ENCODE measurements at regions not wholly inside any gene's neighbourhood (a gene's known extent, or its start where the extent isn't known, plus 50 kb on each side); places are given as distances from the start of the nearest gene placed in this dataset.

DNA sequence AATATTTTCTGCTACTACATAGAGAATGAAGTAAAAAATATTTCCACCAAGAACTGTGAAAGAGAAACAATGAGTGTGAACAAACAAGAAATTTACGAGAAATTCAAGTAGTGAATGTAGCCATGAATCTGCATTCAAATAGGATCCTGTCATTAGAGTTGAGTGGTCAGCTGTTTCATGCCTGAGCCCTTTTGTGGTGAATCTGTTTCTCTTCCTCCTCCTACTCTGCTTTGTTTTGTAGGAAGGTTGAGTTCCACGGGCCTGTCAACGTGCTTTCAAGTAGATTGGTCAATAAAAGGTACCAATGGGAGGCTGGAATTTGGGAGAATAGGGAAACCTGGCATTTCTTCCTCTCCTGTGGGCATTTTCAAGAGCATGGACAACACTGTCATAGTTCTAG is 1749.6 kb upstream of the FLRT2 start:
- TF ChIP-seq, protein P1, sequence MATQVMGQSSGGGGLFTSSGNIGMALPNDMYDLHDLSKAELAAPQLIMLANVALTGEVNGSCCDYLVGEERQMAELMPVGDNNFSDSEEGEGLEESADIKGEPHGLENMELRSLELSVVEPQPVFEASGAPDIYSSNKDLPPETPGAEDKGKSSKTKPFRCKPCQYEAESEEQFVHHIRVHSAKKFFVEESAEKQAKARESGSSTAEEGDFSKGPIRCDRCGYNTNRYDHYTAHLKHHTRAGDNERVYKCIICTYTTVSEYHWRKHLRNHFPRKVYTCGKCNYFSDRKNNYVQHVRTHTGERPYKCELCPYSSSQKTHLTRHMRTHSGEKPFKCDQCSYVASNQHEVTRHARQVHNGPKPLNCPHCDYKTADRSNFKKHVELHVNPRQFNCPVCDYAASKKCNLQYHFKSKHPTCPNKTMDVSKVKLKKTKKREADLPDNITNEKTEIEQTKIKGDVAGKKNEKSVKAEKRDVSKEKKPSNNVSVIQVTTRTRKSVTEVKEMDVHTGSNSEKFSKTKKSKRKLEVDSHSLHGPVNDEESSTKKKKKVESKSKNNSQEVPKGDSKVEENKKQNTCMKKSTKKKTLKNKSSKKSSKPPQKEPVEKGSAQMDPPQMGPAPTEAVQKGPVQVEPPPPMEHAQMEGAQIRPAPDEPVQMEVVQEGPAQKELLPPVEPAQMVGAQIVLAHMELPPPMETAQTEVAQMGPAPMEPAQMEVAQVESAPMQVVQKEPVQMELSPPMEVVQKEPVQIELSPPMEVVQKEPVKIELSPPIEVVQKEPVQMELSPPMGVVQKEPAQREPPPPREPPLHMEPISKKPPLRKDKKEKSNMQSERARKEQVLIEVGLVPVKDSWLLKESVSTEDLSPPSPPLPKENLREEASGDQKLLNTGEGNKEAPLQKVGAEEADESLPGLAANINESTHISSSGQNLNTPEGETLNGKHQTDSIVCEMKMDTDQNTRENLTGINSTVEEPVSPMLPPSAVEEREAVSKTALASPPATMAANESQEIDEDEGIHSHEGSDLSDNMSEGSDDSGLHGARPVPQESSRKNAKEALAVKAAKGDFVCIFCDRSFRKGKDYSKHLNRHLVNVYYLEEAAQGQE (IDR thresholded peaks at IDR 0.05; ENCODE audit: insufficient read depth in 1 of 2, low read depth in 2 of 2, low read length in 2 of 2), result no peak
- no peak for TF ChIP-seq POLR2AphosphoS5 (IDR thresholded peaks at IDR 0.05; ENCODE audit: low read depth, low read length)
- no peak for TF ChIP-seq SIN3A (IDR thresholded peaks at IDR 0.05; ENCODE audit: borderline replicate concordance, insufficient read depth, low read length)
- TF ChIP-seq TAF1 (IDR thresholded peaks at IDR 0.05; ENCODE audit: borderline replicate concordance, insufficient read depth, low read length), result no peak
- TF ChIP-seq FOXP2 (optimal IDR thresholded peaks at IDR 0.05; ENCODE audit: borderline replicate concordance, extremely low read depth, extremely low read length, insufficient read depth), result no peak

DNA sequence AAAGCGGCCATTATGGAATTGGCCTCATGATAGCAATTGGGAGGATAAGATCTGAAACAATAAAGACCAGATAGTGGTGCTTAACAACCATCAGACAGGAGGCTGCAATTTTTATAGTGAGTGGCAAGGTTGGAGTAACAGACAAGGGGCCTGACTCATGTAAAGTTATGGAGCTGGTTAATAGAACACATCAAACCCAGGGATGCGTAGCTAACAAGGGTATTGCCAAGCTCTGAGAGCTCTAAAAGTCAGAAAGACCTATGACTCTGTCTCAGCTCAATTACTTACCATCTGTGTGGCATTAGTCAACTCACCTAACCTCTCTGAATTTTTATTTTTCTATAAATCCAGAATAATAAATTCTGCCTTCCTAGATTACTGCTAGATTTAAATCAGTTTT is 1731.5 kb upstream of the FLRT2 start:
- TF ChIP-seq POLR2AphosphoS5 (IDR thresholded peaks at IDR 0.05; ENCODE audit: low read depth, low read length) (no peak), TAF1 (IDR thresholded peaks at IDR 0.05; ENCODE audit: borderline replicate concordance, insufficient read depth, low read length) (no peak), SIN3A (IDR thresholded peaks at IDR 0.05; ENCODE audit: borderline replicate concordance, insufficient read depth, low read length) (no peak), FOXP2 (optimal IDR thresholded peaks at IDR 0.05; ENCODE audit: borderline replicate concordance, extremely low read depth, extremely low read length, insufficient read depth) (no peak)
- TF ChIP-seq, protein P1 (IDR thresholded peaks at IDR 0.05; ENCODE audit: insufficient read depth in 1 of 2, low read depth in 2 of 2, low read length in 2 of 2), result no peak

GRCh38 chr14:83799233-83799632 is 1730.7 kb upstream of the FLRT2 start:
- no peak for TF ChIP-seq FOXP2 (optimal IDR thresholded peaks at IDR 0.05; ENCODE audit: borderline replicate concordance, extremely low read depth, extremely low read length, insufficient read depth)
- TF ChIP-seq TAF1 (IDR thresholded peaks at IDR 0.05; ENCODE audit: borderline replicate concordance, insufficient read depth, low read length), result no peak

- TF ChIP-seq SIN3A (IDR thresholded peaks at IDR 0.05; ENCODE audit: borderline replicate concordance, insufficient read depth, low read length) (no peak), POLR2AphosphoS5 (IDR thresholded peaks at IDR 0.05; ENCODE audit: low read depth, low read length) (no peak), FOXP2 (optimal IDR thresholded peaks at IDR 0.05; ENCODE audit: borderline replicate concordance, extremely low read depth, extremely low read length, insufficient read depth) (no peak), TAF1 (IDR thresholded peaks at IDR 0.05; ENCODE audit: borderline replicate concordance, insufficient read depth, low read length) (no peak)
- TF ChIP-seq, protein P1 (IDR thresholded peaks at IDR 0.05; ENCODE audit: insufficient read depth in 1 of 2, low read depth in 2 of 2, low read length in 2 of 2), result no peak
These were observed 1715.0 kb upstream of the FLRT2 start for GRCh38 chr14:83814896-83815295.

DNA sequence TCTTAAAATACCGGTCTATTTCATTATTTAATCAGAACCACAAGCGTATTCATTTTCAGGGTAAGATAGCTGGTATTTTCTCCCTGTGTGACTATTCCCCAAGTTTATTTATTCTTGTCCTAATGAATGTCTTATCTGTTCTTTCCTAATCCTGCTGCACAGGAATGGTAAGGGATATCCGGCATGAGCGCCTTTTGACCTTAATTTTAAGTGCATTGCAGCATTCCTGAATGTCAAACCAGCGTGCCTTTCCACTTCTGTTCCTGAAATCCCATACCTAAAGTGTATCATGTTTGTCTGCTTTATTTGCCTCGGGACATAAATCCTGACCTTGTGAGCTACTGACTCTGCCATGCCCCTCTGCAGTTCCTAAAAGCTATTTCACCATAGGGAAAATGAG is 1713.2 kb upstream of the FLRT2 start:
- TF ChIP-seq, protein P1 (IDR thresholded peaks at IDR 0.05; ENCODE audit: insufficient read depth in 1 of 2, low read depth in 2 of 2, low read length in 2 of 2), result no peak
- no peak for TF ChIP-seq TAF1 (IDR thresholded peaks at IDR 0.05; ENCODE audit: borderline replicate concordance, insufficient read depth, low read length)
- TF ChIP-seq POLR2AphosphoS5 (IDR thresholded peaks at IDR 0.05; ENCODE audit: low read depth, low read length), result no peak
- TF ChIP-seq FOXP2 (optimal IDR thresholded peaks at IDR 0.05; ENCODE audit: borderline replicate concordance, extremely low read depth, extremely low read length, insufficient read depth), result no peak
- TF ChIP-seq SIN3A (IDR thresholded peaks at IDR 0.05; ENCODE audit: borderline replicate concordance, insufficient read depth, low read length), result no peak
